ENCODE measurements at regions not wholly inside any gene's neighbourhood (a gene's known extent, or its start where the extent isn't known, plus 50 kb on each side); places are given as distances from the start of the nearest gene placed in this dataset.

- Mint-ChIP-seq H3K36me3 (ENCODE audit: low read depth) (no peaks in the 10 kb centered on the region), H3K27ac (no peak overlapping the region)
Measured at GRCh38 chr17:71431146-71431545, 689.7 kb upstream of the SOX9 start.

GRCh38 chr17:71432378-71433315 lies 688.2 kb upstream of the SOX9 start:
- no peak overlapping the region for H3K4me3 Mint-ChIP-seq
- ChIA-PET CTCF (interaction anchor here (0.6 kb wide), 1 partner anchor 14 kb away, joined by 3 read pairs; no protein-coding TSS in a partner anchor), POLR2A (no interaction called here)
- H3K9me3 Mint-ChIP-seq (ENCODE audit: low read depth), result peaks cover 8% of the 10 kb centered on the region
- H3K27ac Mint-ChIP-seq, result no peak overlapping the region
- no peaks in the 10 kb centered on the region for H3K27me3 Mint-ChIP-seq
- DNase-seq, result no peak
- no peaks in the 10 kb centered on the region for H3K36me3 Mint-ChIP-seq (ENCODE audit: low read depth)
- intact Hi-C loops (cut with DNase I, micrococcal nuclease), result no loop called here
- ATAC-seq, result no peak
- no peaks in the 10 kb centered on the region for H3K4me1 Mint-ChIP-seq

More at GRCh38 chr17:71431146-71431545, 689.7 kb upstream of the SOX9 start:
- H3K27me3 Mint-ChIP-seq, result no peaks in the 10 kb centered on the region
- H3K9me3 Mint-ChIP-seq (ENCODE audit: low read depth), result peaks cover 8% of the 10 kb centered on the region
- ATAC-seq (no peak), DNase-seq (no peak)
- intact Hi-C loops (cut with DNase I, micrococcal nuclease), result no loop called here
- H3K4me1 Mint-ChIP-seq, result no peaks in the 10 kb centered on the region
- POLR2A ChIA-PET, result no interaction called here
- CTCF ChIA-PET, result no interaction called here
- H3K4me3 Mint-ChIP-seq, result no peak overlapping the region

DNA sequence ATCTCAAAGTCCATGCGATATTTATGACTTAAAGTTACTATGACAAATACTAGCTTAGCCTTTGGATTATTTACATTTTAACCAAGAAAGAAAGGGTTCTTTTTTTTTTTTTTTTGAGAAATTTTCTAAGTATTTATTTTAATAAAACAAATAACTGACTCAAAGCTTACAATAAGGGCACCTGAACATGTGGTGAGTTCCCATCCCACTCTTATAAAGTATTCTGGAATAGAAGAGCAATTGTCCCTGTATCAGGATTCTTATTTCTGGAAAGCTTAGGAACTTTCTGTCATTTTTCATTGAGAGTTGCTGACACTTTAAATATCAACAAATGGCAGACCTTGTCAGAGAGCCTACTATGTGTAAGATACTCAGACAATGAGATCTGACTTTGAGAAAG lies 686.1 kb upstream of the SOX9 start:
- Mint-ChIP-seq H3K4me1 (no peaks in the 10 kb centered on the region), H3K4me3 (no peak overlapping the region), H3K9me3 (ENCODE audit: low read depth) (peaks cover 3% of the 10 kb centered on the region), H3K36me3 (ENCODE audit: low read depth) (no peaks in the 10 kb centered on the region), H3K27me3 (no peaks in the 10 kb centered on the region), H3K27ac (no peak overlapping the region)
- ChIA-PET POLR2A (no interaction called here), CTCF (interaction anchor here (1.1 kb wide), 1 partner anchor 13 kb away, joined by 3 read pairs; no protein-coding TSS in a partner anchor)
- no peak for ATAC-seq
- DNase-seq, result no peak
- intact Hi-C loops (cut with DNase I, micrococcal nuclease), result no loop called here

DNA sequence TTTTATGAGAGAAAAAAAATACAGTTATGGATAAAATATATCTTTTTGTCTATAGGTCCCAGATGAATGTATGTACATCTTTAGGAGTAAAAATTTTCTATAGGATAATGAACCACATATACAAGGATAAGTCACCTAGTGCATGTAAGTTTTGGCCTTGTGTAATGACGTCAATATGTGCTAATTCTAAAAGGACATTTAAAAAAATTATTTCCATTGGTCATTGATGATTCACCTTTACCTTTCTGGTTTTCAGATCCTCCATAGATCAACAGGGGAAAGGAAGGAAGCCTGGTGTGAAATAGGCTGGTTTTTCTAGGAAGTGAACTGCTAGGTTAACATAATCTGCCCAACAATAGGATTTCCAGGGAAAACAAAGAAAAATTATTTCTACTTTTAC lies 684.3 kb upstream of the SOX9 start:
- POLR2A ChIA-PET, result no interaction called here
- Mint-ChIP-seq H3K9me3 (ENCODE audit: low read depth) (peaks cover 3% of the 10 kb centered on the region), H3K27me3 (no peaks in the 10 kb centered on the region), H3K4me1 (no peaks in the 10 kb centered on the region), H3K27ac (no peak overlapping the region), H3K4me3 (no peak overlapping the region), H3K36me3 (ENCODE audit: low read depth) (no peaks in the 10 kb centered on the region)
- intact Hi-C loops (cut with DNase I, micrococcal nuclease), result no loop called here
- ATAC-seq, result no peak
- CTCF ChIA-PET, result no interaction called here
- DNase-seq, result no peak

DNA sequence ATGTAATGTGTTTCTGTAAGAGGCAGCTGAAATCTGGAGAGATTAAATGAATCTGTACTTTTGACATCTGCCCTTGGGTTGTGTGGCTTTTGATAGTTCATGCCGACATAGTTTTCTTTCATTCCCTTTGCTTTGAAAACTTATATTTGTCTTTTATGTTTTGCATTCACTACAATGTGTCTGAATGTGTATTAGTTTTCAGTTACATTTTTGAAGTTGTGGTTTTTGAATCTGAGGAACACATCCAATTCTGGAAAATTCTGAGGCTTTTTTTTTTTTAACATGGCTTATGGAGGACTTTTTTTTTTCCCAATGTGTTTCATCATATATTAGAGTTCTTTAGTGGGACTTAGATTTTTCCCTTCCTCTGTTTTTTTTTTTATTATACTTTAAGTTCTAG lies 683.7 kb upstream of the SOX9 start:
- H3K36me3 Mint-ChIP-seq (ENCODE audit: low read depth), result no peaks in the 10 kb centered on the region

DNA sequence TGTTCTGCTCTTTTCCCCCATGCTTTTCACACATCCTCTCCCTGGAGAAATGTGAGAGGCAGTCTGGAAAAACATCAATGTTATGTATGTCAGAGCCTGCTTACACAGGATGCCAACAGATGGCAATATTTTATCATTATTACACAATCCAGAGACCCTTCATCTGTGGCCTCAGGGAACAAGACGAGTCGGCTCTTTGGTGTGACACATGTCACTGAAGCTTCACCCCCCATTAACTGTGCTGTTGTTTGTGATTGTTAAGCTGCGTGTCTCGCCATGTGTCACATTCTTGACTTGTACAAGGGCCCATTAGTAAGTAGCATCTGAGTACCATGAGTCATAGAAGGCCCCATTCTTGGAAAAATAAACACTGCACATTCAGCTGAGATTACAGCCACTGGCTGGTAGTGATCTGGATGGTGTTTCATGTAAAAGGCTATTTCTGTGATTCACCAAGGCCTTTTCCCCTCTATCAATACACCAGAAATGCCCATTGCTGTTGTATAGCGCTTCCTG lies 682.1 kb upstream of the SOX9 start:
- intact Hi-C loops (cut with DNase I, micrococcal nuclease), result no loop called here
- H3K4me1 Mint-ChIP-seq, result no peaks in the 10 kb centered on the region
- peaks cover 3% of the 10 kb centered on the region for H3K9me3 Mint-ChIP-seq (ENCODE audit: low read depth)
- no peak for DNase-seq
- no peak overlapping the region for H3K4me3 Mint-ChIP-seq
- ChIA-PET POLR2A (no interaction called here), CTCF (no interaction called here)
- H3K36me3 Mint-ChIP-seq (ENCODE audit: low read depth), result no peaks in the 10 kb centered on the region
- no peak overlapping the region for H3K27ac Mint-ChIP-seq
- ATAC-seq, result no peak
- no peaks in the 10 kb centered on the region for H3K27me3 Mint-ChIP-seq

More for the DNA sequence above, 683.7 kb upstream of the SOX9 start:
- no peak overlapping the region for H3K4me3 Mint-ChIP-seq
- peaks cover 3% of the 10 kb centered on the region for H3K9me3 Mint-ChIP-seq (ENCODE audit: low read depth)
- intact Hi-C loops (cut with DNase I, micrococcal nuclease), result no loop called here
- no peaks in the 10 kb centered on the region for H3K27me3 Mint-ChIP-seq
- CTCF ChIA-PET, result no interaction called here
- POLR2A ChIA-PET, result no interaction called here
- no peak for ATAC-seq
- no peaks in the 10 kb centered on the region for H3K4me1 Mint-ChIP-seq
- no peak for DNase-seq
- no peak overlapping the region for H3K27ac Mint-ChIP-seq

GRCh38 chr17:71440513-71440912 lies 680.3 kb upstream of the SOX9 start:
- CTCF ChIA-PET, result interaction anchor here (0.6 kb wide), 1 partner anchor 434 kb away, joined by 3 read pairs; no protein-coding TSS in a partner anchor
- no peak overlapping the region for H3K27ac Mint-ChIP-seq
- H3K27me3 Mint-ChIP-seq, result no peaks in the 10 kb centered on the region
- no peak for ATAC-seq
- POLR2A ChIA-PET, result no interaction called here
- H3K9me3 Mint-ChIP-seq (ENCODE audit: low read depth), result peaks cover 5% of the 10 kb centered on the region
- no peaks in the 10 kb centered on the region for H3K4me1 Mint-ChIP-seq
- H3K36me3 Mint-ChIP-seq (ENCODE audit: low read depth), result no peaks in the 10 kb centered on the region
- DNase-seq, result no peak
- intact Hi-C loops (cut with DNase I, micrococcal nuclease), result no loop called here
- no peak overlapping the region for H3K4me3 Mint-ChIP-seq

DNA sequence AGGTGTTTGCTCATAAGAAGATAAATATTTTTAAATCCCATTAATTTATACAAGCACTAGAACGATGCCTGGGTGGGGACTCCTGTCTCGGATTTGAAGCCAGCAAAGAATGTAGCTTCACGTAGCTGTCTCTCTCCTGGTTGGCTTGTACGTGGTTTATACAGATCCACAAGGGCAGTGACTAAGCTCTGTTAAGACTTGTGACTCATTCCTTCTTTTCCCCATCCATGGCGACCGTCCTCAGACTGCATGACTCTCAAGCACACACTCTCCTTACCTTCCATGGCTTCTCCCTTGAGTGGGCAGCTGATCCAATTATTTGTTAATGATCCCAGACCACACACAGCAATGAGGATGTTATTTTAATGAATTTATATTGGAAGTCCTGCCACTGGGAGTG lies 679.7 kb upstream of the SOX9 start:
- ATAC-seq (no peak), DNase-seq (no peak)
- Mint-ChIP-seq H3K4me3 (no peak overlapping the region), H3K36me3 (ENCODE audit: low read depth) (no peaks in the 10 kb centered on the region), H3K4me1 (no peaks in the 10 kb centered on the region), H3K9me3 (ENCODE audit: low read depth) (peaks cover 5% of the 10 kb centered on the region), H3K27ac (no peak overlapping the region), H3K27me3 (no peaks in the 10 kb centered on the region)
- CTCF ChIA-PET, result interaction anchor here (0.6 kb wide), 1 partner anchor 434 kb away, joined by 3 read pairs; no protein-coding TSS in a partner anchor
- intact Hi-C loops (cut with DNase I, micrococcal nuclease), result no loop called here
- POLR2A ChIA-PET, result no interaction called here

GRCh38 chr17:71444078-71444477 lies 676.7 kb upstream of the SOX9 start:
- Mint-ChIP-seq H3K36me3 (ENCODE audit: low read depth) (no peaks in the 10 kb centered on the region), H3K27ac (no peak overlapping the region), H3K4me1 (no peaks in the 10 kb centered on the region), H3K9me3 (ENCODE audit: low read depth) (peaks cover 8% of the 10 kb centered on the region), H3K4me3 (no peak overlapping the region), H3K27me3 (no peaks in the 10 kb centered on the region)
- ATAC-seq (no peak), DNase-seq (no peak)
- intact Hi-C loops (cut with DNase I, micrococcal nuclease), result no loop called here
- POLR2A ChIA-PET, result no interaction called here
- CTCF ChIA-PET, result no interaction called here

DNA sequence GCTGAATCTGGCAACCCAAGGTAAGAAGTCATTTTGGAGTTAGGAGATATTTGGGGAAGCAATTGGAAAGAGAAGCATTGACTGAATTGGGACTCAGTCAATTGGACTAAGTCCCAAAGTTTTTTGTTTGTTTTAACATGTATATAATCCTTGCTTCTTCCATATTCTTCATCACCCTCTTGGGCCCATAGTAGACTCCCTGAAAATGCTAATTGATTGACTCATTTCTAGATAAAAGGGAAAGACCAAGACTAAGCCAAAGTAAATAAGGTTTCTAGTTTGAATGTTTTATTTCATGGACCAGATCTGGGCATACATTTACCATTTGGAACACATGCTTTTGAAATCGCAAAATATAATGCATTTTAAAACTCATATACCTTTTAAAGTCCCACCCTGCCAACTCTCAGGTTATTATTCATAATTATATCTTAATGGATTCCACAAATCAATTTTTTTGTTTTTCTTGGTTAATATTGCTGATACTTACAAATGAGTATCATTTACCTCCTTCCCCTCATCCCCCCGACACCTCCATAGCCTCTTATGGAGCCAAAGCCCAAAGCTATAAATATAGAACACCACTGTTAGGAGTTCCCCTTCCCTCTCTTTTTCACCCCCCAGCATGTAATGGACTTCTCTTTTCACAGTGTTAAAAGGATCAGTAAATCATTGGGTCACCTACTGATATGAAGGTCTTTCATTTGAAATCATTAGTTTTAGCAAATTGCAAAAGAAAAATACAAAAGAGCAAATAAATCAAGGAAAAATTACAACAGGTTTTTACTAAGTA lies 674.0 kb upstream of the SOX9 start:
- Mint-ChIP-seq H3K4me3 (no peak overlapping the region), H3K36me3 (ENCODE audit: low read depth) (no peaks in the 10 kb centered on the region)
- CTCF ChIA-PET, result interaction anchor here (0.8 kb wide), 1 partner anchor 14 kb away, joined by 3 read pairs; no protein-coding TSS in a partner anchor

DNA sequence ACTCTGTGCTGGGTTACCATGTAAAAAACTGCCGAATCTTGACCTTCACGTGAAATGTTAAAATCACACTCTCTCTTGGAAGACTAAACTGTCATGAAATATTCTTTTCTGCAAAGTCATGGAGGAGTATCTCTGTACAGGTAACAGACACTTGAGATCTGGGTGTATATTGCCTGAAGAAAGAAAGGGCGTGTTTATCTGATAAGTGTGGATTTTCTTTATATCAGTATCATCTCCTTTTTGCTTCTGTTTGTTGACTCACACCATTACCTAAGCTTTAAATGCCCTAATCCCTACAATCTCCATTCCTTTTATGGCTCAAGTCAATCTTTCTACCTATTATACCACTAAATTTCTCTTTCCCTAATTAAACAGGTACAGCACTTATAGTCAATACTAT lies 673.2 kb upstream of the SOX9 start:
- CTCF ChIA-PET, result interaction anchor here (0.8 kb wide), 1 partner anchor 15 kb away, joined by 3 read pairs; no protein-coding TSS in a partner anchor
- DNase-seq (no peak), ATAC-seq (no peak)
- Mint-ChIP-seq H3K27ac (no peak overlapping the region), H3K36me3 (ENCODE audit: low read depth) (no peaks in the 10 kb centered on the region), H3K4me3 (no peak overlapping the region), H3K27me3 (no peaks in the 10 kb centered on the region), H3K4me1 (no peaks in the 10 kb centered on the region), H3K9me3 (ENCODE audit: low read depth) (peaks cover 5% of the 10 kb centered on the region)
- POLR2A ChIA-PET, result no interaction called here
- intact Hi-C loops (cut with DNase I, micrococcal nuclease), result no loop called here

More for the DNA sequence above, 674.0 kb upstream of the SOX9 start:
- POLR2A ChIA-PET, result no interaction called here
- H3K9me3 Mint-ChIP-seq (ENCODE audit: low read depth), result peaks cover 5% of the 10 kb centered on the region
- H3K27me3 Mint-ChIP-seq, result no peaks in the 10 kb centered on the region
- no peaks in the 10 kb centered on the region for H3K4me1 Mint-ChIP-seq
- DNase-seq (no peak), ATAC-seq (no peak)
- intact Hi-C loops (cut with DNase I, micrococcal nuclease), result no loop called here
- no peak overlapping the region for H3K27ac Mint-ChIP-seq
